ENCODE measurements at regions not wholly inside any gene's neighbourhood (a gene's known extent, or its start where the extent isn't known, plus 50 kb on each side); places are given as distances from the start of the nearest gene placed in this dataset.

DNA sequence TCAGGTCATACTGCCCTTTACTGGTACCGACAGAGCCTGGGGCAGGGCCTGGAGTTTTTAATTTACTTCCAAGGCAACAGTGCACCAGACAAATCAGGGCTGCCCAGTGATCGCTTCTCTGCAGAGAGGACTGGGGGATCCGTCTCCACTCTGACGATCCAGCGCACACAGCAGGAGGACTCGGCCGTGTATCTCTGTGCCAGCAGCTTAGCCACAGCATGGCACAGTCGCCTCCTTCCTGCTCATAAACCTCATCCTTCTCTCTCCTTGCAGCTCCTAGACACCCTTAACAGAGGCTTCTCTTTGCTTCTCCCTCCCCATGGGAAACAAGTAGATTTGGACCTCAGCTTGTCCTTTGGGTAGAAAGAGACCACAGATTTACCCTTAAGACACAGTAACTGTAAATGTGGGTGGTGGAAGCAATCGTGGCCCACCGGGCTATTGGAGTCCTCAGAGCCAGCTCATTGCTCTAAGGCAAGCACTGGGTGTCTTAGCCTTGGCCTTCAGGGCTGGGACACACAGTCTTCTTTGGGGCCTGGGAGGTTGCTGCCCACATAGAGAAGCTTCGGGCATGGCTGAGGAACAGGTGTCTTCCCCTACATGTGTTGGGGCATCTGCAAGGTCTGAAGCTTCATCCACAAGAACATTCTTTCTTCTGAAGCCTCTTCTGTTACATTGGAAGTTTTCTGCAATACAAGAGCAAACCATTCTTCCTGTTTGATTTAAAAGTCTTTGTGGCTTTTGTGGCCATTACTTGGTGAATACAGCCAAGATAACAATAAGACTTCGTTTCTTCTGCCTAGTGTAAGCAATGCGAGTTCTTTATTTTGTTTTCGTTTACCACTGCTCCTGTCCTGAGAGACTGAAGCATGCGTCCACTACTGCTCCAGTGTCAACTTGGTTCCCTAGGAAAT, 95.5 kb upstream of the PRSS58 start:
- no peak for DNase-seq

DNA sequence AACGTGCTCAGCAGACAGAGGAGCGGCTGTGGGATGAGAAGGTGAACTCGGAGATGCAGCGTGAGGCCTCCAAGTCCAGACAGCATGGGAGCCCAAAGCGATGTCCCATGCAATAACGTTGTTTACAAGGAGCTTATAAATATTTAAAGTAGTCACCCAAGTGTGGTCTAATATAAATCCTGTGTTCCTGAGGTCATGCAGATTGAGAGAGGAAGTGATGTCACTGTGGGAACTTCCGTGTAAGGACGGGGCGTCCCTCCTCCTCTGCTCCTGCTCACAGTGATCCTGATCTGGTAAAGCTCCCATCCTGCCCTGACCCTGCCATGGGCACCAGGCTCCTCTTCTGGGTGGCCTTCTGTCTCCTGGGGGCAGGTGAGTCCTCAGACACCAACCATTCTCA, 94.7 kb upstream of the PRSS58 start:
- DNase-seq = no peak

DNA sequence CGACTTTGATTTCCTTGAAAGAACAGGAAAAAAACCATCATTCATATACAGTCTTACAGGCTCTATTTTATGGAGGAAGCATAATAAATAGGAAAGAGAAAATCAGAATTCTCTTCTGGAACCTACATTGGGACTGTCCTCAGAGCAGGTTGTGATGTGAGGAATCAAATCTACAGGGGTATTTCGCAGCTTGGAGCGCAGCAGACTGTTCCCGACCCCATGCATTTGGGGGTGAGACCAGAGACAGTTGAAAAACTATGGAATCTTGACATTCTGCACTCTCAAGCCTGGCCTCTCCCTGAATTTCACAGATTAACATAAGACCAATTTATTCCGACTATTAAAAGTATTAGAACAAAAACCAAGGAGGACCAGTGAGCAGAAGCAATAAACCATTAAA, 93.3 kb upstream of the PRSS58 start:
- no peak for DNase-seq

DNA sequence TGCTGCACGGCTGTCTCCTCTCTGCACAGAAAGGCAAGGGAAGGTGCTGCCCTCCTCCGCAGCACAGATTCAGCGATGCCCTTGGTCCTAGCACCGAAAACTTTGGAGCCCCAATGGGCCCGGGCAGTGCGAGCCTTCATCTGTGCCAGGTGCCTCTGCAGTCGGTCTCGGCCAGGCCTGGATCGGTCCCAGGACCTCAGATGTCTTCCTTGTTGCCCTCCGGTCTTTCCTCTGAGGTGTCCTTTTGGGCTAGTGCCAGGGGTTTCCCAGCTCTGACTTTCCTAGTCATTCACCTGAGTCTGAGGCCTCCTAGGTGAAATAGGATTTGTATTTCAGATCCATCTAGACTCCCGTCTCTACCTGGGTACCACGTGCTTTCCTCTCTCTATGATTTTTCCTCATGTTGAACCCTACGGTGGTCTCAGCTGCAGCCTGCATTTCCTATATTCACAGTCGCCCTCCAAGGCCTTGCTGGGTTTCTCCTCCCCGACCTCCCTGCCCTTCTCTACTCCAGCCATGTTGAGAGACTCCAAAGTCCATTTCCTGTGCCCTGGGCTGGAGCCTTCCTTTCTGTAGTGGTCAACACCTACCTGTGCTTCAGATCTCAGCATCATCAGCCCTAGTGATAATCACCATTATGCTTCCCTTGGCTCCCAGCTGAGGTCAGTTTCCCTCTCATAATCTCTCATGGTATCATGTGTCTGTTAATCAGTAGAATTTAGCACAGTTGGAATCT, 92.0 kb upstream of the PRSS58 start:
- DNase-seq = no peak

DNA sequence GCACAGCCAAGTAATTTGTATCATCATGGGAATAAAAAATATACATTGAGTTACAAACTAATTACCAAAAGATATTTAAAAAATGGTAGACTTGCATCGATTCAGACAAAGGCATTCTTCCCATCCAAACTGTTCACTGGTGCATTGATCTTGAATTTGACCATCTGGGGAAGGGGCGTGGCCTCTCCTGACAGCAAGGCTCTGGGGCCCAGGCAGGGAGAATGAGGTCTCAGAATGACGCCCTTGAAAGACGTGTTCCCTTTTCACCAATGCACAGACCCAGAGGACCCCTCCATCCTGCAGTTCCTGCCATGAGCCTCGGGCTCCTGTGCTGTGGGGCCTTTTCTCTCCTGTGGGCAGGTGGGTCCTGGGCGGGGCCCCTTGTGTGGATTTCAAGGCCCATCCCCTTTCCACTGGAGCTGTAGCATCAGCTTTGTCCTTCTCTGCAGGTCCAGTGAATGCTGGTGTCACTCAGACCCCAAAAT, 91.1 kb upstream of the PRSS58 start:
- no peak for DNase-seq

DNA sequence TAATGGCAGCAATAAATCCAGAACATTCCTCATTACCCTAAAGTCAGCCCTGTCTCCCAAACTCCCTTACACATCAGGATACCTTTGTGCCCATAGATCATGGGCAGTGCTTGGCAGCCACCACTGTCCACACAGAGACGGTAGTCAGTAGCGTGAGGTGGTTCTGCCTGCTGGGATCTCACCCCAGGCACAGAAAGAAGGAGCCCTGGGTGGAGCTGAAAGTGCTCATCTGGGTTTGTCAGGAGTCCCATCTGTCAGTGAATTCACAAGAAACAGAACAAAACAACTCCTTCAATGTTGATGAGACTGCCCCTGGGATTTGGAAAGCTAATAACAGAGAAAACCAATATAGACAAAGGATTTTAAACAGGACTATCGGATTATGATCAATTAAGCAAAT, 90.2 kb upstream of the PRSS58 start:
- no peak for DNase-seq

DNA sequence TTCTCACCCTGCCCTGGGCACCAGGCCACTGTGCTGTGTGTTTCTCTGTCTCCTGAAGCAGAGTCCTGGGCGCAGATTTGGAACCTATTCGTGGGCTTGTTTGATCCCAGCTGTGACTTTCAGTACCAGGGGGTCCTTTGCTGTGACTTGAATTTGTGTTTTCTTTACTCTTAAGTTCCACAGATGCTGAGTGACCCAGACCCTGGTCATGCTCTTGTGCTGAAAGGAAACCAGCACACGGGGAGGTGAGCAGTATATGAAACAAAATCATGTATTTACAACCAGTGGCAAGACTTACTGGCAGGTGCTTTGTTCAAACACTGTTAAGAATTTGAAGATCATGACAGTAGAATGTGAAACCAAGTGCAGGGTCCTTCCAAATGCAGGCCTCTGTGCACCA, 89.2 kb upstream of the PRSS58 start:
- no peak for DNase-seq

DNA sequence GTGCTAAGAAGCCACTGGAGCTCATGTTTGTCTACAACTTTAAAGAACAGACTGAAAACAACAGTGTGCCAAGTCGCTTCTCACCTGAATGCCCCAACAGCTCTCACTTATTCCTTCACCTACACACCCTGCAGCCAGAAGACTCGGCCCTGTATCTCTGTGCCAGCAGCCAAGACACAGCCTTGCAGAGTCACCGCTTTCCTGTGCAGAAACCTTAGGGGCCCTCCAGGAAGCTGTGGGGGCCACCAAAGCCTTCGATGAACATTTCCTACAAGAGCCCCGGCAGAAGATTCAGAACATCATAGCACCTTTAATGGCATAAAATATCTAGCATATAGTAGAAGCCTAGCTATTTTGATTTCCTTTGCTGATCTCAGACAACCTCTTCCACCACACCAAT, 88.0 kb upstream of the PRSS58 start:
- DNase-seq = no peak

DNA sequence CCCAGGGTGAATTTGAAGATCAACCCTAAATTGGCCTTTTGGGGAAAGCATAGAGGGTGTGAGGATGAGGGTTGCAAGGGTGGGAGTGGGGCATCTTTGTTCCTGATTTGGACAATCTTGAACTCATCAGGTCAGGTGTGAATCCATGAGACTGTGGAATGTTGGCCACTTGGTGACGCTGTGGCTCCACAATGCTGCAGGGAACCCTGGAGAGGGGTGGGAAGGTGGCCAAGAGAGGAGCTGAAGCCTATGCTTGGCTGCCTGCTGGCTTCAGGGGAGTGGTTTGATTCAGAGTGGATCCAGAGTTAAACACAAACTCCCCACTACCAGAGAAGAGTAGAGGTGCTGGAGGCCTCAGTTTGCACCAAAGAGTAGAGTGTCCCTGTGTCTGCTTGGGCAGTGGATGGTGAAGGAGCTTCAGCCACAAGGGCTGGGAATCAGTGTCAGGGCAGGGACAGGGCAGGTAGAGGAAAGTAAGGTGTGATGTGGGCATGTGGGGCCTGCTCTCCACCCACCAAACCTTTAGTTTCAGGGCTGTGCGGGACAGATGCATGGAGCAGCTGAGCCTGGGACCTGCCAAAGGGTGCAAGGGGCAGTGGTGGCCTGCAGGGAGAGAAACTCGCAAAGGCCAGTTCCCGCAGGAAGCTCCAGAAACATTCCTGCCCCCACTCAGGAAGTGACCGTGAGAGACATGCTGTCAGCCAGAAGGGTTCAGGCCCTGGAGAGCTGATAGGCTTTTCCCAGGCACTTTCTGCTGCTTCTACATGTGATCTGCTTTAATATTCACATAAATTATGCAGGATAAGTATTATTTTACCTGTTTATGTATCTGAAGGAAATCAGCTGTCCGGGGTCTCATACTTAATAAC, 81.0 kb upstream of the PRSS58 start:
- peak; percentile 13 for DNase-seq

DNA sequence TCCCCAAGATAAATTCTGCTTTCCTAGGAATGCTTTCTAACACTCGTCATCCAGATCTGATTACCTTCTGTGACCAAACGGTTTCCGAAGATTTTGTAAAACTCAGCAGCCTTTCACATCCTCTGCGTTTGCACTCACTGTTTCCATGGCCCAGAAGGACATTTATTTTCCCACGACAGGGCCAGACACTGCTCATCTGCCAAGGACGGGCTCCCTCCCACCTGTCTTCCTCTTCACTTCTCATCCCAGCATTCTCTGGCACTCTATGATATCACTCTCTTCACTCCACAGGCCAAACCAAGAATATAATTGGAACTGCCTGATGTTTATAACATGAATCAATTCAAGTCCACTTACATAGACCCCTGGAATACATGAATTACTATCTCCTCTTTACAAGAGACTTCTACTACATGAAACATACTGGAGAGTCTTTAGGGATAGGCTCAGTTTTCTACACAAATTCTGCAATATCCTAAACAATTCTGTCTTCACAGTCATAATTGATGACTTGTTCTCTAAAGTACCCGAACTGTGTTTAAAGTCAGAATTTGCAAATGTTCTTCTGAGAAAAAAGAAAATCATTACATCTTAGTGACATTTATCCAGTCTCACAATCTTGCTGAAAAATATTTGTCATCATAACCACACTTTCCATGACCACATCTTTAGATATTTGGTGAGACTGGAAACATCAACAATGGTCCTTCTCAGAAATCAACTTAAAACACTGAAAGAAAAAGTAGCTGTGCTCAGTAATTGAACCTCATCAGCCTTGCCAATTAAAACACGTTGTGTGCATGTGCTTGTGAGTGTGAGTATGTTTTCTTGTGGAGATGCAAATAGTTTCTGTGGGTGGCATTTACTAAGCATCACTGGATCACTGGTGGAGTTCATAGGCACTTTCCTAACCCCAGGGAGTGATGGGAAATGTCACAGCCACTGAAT, 79.5 kb upstream of the PRSS58 start:
- DNase-seq = no peak

DNA sequence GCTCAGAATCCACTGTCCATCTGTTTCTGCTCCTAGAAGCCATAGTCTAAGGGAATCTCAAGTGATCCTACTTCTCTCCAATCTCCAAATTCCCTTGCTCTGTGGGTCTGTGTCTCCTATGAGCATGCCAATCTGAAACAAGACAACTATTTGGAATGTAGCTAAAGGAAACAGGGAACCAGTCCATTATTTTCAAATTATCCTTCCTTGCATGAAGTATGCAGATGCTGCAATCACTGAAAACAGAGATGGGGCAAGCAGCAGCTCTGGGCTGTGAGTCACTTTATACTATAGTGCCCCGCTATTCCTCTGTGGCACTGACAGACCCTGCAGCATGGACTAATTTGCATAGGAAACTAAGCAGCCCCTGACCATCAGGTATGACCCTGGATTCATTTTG, 76.9 kb upstream of the PRSS58 start:
- DNase-seq = no peak

DNA sequence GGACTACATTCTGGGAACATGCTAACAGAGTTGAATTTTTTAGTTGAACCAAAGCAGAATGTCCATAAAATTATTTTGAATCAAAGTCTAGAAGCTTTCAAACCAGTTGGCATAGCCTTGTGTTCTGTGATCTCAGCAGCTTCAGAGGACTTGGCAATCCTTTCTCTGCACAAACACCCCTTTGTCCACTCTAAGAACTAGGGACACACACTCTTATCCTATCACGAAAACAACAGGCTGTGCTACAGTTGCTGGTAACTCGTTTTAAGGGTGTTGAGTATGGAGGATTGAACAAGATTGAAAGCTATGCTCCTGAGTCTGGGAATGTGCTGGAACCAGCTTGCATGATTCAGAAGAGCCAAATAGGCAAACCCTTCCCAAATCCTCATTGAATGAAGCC, 76.4 kb upstream of the PRSS58 start:
- DNase-seq = no peak

DNA sequence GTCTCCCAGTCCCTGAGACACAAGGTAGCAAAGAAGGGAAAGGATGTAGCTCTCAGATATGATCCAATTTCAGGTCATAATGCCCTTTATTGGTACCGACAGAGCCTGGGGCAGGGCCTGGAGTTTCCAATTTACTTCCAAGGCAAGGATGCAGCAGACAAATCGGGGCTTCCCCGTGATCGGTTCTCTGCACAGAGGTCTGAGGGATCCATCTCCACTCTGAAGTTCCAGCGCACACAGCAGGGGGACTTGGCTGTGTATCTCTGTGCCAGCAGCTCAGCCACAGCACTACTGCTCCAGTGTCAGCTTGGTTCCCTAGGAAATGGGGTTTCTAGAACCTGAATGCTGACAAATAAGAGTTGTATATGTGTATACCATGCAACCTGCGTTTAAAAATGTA, 74.6 kb upstream of the PRSS58 start:
- no peak for DNase-seq

DNA sequence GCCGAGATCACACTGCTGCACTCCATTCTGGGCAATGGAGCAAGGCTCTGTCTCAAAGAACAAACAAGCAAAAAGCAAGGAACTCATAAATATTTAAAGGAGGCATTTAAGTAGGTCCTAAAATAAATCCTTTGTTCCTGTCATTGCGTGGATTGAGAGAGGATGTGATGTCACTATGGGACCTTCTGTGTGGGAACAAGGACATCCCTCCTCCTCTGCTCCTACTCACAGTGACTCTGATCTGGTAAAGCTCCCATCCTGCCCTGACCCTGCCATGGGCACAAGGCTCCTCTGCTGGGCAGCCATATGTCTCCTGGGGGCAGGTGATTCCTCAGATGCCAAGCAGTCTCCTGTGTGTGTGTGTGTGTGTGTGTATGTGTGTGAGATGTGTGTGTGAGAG, 74.1 kb upstream of the PRSS58 start:
- no peak for DNase-seq

DNA sequence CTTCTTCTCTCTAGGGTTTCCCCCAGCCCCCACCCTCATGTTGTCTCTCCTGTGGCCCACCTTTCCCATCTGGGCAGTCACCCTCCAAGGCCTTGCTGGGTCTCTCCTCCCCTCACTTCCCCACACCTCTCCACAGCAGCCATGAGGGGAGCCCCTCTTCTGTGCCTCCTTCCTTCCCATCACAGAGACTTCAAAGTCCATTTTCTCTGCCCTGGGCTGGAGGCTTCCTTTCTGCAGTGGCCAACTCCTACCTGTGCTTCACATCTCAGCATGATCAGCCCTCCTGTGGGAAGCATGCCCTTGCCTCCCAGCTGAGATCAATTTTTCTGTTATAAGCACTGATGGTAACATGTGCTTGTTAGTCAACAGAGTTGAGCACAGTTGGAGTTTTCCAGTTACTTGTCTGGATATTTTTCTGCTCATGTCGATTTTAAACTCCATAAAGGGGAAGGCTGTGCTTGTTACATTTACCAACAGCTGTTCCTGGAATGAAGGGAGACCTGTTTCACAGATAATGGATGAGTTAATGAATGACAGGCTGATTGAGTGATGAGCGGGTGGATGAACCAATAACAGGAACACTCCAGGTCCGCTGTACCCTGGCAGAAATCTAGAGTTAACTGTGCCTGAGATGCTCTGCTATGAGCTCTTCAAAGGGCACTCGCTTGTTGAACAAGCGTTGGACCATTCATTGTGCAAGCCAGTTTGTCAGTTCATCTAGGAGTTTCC, 71.4 kb upstream of the PRSS58 start:
- DNase-seq = no peak

DNA sequence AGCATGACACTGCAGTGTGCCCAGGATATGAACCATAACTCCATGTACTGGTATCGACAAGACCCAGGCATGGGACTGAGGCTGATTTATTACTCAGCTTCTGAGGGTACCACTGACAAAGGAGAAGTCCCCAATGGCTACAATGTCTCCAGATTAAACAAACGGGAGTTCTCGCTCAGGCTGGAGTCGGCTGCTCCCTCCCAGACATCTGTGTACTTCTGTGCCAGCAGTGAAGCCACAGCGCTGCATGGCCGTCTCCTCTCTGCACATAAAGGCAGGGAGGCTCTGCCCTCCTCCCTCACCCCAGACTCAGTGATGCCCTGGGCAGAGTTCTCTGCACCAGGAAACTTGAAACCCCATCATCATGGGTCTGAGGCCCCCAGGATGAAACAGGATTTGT, 70.7 kb upstream of the PRSS58 start:
- DNase-seq = no peak

DNA sequence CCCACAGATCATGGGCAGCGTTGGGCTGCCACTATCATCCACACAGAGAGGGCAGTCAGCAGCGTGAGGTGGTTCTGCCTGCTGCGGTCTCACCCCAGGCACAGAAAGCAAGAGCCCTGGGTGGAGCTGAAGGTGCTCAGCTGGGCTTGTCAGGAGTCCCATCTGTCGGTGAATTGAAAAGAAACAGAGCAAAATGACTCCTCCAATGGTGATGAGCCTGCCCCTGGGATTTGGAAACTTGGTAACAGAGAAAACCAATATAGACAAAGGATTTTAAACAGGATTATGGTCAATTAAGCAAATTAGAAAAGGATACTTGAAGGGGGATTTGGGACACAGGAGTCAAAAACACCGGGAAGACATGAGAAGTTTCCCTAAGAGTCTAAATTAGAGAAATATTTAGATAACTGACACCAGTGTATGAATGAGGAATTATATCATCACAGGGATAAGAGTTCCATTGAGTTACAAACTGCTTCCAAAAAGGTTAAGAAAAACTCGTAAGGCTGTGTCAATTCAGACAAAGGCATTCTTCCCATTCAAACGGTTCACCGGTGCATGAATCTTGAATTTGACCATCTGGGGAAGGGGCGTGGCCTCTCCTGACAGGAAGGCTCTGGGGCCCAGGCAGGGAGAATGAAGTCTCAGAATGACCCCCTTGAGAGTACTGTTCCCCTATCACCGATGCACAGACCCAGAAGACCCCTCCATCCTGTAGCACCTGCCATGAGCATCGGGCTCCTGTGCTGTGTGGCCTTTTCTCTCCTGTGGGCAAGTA, 70.0 kb upstream of the PRSS58 start:
- DNase-seq = no peak

DNA sequence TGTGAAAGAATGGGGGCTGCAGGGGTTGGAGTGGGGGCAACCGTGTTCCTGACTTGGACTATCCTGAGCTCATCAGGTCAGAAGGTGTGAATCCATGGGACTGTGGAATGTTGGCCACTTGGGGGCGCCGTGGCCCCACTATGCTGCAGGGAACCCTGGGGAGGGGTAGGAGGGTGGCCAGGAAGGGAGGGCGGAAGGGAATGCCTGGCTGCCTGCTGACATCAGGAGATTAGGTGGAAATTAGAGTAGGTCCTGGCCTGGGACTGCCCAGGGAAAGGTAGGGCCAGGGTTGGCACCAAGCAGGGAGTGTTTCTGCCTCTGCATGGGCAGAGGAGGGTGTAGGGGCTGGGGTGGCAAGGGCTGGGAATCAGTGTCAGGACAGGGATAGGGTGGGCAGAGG, 65.8 kb upstream of the PRSS58 start:
- DNase-seq = no peak

DNA sequence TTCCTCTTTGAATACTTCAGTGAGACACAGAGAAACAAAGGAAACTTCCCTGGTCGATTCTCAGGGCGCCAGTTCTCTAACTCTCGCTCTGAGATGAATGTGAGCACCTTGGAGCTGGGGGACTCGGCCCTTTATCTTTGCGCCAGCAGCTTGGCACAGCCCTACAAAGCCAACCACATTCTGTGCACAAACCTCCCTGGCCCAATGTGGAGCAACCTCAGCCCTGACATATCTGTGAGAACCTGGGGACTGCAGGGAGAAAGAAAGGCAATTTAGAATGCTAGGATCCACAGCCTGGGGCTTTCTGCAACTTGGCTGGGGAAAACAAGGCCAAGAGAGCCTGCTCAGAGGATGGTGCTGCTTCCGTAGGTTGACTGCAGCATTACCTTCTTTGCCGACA, 63.5 kb upstream of the PRSS58 start:
- no peak for DNase-seq

DNA sequence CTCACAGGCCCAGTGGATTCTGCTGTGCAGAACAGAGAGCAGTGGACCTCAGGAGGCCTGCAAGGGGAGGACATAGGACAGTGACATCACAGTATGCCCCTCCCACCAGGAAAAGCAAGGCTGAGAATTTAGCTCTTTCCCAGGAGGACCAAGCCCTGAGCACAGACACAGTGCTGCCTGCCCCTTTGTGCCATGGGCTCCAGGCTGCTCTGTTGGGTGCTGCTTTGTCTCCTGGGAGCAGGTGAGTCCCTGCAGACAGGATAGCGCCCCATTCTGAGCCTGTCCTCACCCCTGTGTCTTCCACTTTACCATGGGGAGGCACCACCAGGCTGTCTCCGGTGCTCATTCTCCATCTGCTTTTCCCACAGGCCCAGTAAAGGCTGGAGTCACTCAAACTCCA, 63.0 kb upstream of the PRSS58 start:
- no peak for DNase-seq

DNA sequence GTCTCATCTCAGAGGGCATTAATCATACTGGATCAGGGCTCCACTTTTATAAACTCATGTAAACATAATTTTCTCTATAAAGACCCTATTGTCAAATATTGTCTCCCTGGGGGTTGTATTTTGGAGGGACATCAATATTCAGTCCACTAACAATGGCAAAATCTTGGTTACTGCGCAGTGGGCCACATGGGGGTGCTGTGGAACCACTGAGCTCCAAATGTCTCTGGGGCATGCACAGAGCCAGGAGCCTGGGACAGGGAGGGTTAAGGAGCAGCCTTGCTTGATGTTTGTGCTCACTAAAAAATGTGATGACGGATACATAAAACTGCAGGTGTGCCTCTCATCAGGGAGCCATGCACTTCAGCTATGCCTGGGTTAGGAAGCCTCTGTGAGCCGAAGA, 62.1 kb upstream of the PRSS58 start:
- DNase-seq = no peak
